Activated CD8-positive, alpha-beta T cell treated with anti-CD3 and anti-CD28 coated beads for 36 hours (primary cell): ENCODE measurements at regions not wholly inside any gene's neighbourhood (a gene's known extent, or its start where the extent isn't known, plus 50 kb on each side); places are given as distances from the start of the nearest gene placed in this dataset.

Experiments
- ATAC-seq: fragments of 200-7000 bp; cut with Tn5 transposase; one replicate; pipeline ENCODE4 v1.10.0; 2021; ENCODE audit warnings: mild to moderate bottlenecking, moderate library complexity
- CTCF ChIA-PET: fragments of 350-600 bp; sonication (Branson Sonifier 250); formaldehyde crosslinking; loops from one replicate; lab custom pipeline; 2021; ENCODE audit warnings: antibody characterized with exemption; lab: Charles Lee
- POLR2A ChIA-PET: fragments of 350-600 bp; sonication (Branson Sonifier 250); formaldehyde crosslinking; loops from one replicate; lab custom pipeline; 2021; ENCODE audit warnings: antibody characterized with exemption; lab: Charles Lee
- DNase-seq: peaks from one replicate; pipeline ENCODE4 v3.0.0-alpha.2; 2020
- H3K27ac Mint-ChIP-seq: one replicate; pipeline ENCODE4 v1.8.0; 2021; ENCODE audit warnings: mild to moderate bottlenecking, mixed read lengths
- H3K27me3 Mint-ChIP-seq: one replicate; pipeline ENCODE4 v1.8.0; 2021; ENCODE audit warnings: mixed read lengths
- H3K36me3 Mint-ChIP-seq: one replicate; pipeline ENCODE4 v1.8.0; 2021; ENCODE audit warnings: low read depth, mixed read lengths
- H3K4me1 Mint-ChIP-seq: one replicate; pipeline ENCODE4 v1.8.0; 2021; ENCODE audit warnings: low read depth, mixed read lengths
- H3K4me3 Mint-ChIP-seq: one replicate; pipeline ENCODE4 v1.8.0; 2021; ENCODE audit warnings: mild to moderate bottlenecking, moderate library complexity, mixed read lengths
- H3K9me3 Mint-ChIP-seq: one replicate; pipeline ENCODE4 v1.8.0; 2021; ENCODE audit warnings: mixed read lengths
- intact Hi-C: fragments of 100-400 bp; cut with micrococcal nuclease; formaldehyde crosslinking; loops from one replicate; pipeline ENCODE4 v1.10.0; 2022
- TF ChIP-seq, protein P1 (sequence below): fragments of 200-600 bp; IDR thresholded peaks from one replicate; pipeline ENCODE4 v1.8.0; 2022; ENCODE audit warnings: antibody characterized with exemption, mild to moderate bottlenecking

DNA sequence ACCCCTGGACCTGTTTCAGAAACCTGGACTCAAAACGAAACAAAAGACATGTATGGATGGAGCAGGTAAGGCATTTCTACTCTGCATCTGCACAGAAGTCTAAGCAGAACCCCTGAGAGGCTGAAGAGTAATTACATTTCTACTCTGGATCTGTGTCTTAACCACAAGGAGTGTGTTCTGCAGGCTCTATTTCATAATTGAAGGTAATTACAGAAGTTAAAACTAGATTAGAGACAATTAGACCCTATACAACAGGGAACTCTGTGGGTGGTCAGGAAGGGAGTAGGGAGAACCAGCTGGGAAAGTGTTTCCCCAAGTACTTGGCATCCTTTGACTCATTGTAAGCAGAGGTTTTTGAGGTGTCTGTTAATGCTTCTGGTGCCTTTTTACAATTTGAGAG, 69.8 kb downstream of the IGSF1 start:
- POLR2A ChIA-PET = no interaction called here
- no peaks in the 10 kb centered on the region for H3K9me3 Mint-ChIP-seq

DNA sequence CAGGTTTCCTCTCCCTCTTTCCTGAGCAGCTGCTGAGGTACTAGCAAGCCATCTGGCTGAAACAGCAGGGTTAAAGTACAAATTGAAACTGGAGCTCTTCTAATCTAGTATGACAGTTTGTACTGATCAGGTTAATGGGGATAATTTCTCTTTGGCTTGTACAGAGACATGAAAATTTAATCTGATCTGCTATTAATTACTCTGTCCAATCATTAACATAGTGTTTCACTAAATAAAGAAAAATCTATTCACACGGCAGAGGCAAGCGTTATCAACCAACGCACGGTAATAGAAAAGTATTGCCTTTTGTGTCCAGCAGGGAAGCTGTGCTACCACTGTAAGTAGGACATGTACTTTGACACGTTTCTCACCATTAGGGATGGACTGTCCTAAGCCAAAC, 71.1 kb downstream of the IGSF1 start:
- Mint-ChIP-seq H3K9me3 (no peaks in the 10 kb centered on the region), H3K27ac (no peak overlapping the region), H3K4me1 (no peaks in the 10 kb centered on the region), H3K4me3 (no peak overlapping the region), H3K27me3 (peaks cover 2% of the 10 kb centered on the region), H3K36me3 (no peaks in the 10 kb centered on the region)
- POLR2A ChIA-PET = interaction anchor here (0.5 kb wide), 1 partner anchor 271 kb away, joined by 3 read pairs; no protein-coding TSS in a partner anchor
- CTCF ChIA-PET = no interaction called here
- TF ChIP-seq, protein P1, sequence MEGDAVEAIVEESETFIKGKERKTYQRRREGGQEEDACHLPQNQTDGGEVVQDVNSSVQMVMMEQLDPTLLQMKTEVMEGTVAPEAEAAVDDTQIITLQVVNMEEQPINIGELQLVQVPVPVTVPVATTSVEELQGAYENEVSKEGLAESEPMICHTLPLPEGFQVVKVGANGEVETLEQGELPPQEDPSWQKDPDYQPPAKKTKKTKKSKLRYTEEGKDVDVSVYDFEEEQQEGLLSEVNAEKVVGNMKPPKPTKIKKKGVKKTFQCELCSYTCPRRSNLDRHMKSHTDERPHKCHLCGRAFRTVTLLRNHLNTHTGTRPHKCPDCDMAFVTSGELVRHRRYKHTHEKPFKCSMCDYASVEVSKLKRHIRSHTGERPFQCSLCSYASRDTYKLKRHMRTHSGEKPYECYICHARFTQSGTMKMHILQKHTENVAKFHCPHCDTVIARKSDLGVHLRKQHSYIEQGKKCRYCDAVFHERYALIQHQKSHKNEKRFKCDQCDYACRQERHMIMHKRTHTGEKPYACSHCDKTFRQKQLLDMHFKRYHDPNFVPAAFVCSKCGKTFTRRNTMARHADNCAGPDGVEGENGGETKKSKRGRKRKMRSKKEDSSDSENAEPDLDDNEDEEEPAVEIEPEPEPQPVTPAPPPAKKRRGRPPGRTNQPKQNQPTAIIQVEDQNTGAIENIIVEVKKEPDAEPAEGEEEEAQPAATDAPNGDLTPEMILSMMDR = no peak
- ATAC-seq (no peak), DNase-seq (no peak)
- intact Hi-C loops = no loop called here

More for the DNA sequence above, 69.8 kb downstream of the IGSF1 start:
- DNase-seq = no peak
- Mint-ChIP-seq H3K27ac (no peak overlapping the region), H3K4me3 (no peak overlapping the region), H3K4me1 (no peaks in the 10 kb centered on the region), H3K36me3 (no peaks in the 10 kb centered on the region), H3K27me3 (no peaks in the 10 kb centered on the region)
- TF ChIP-seq, protein P1 = no peak
- ATAC-seq = no peak
- CTCF ChIA-PET = no interaction called here
- intact Hi-C loops = no loop called here

DNA sequence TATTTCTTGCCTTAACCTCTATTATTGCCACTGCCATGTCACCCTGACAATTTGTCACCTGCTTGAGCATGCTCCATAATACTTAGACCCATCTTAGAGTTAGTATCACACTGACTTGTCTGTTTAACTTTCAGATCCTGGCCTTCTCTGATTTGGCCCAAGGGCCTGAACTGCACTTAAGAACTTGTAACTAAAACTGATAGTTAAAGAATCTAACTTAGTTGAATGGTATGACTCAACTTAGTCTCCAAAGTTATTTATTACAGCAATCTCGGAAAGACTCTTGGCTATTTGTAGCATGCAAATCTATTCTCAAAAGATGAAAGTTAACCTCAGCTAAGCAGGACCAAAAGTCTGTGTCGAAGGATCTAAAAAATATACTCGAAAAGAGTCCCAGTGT, 72.3 kb downstream of the IGSF1 start:
- Mint-ChIP-seq H3K36me3 (no peaks in the 10 kb centered on the region), H3K4me3 (no peak overlapping the region), H3K9me3 (no peaks in the 10 kb centered on the region), H3K4me1 (no peaks in the 10 kb centered on the region), H3K27ac (no peak overlapping the region), H3K27me3 (peaks cover 2% of the 10 kb centered on the region)
- no peak for ATAC-seq
- intact Hi-C loops = no loop called here
- ChIA-PET POLR2A (no interaction called here), CTCF (no interaction called here)
- TF ChIP-seq, protein P1 = no peak
- no peak for DNase-seq

DNA sequence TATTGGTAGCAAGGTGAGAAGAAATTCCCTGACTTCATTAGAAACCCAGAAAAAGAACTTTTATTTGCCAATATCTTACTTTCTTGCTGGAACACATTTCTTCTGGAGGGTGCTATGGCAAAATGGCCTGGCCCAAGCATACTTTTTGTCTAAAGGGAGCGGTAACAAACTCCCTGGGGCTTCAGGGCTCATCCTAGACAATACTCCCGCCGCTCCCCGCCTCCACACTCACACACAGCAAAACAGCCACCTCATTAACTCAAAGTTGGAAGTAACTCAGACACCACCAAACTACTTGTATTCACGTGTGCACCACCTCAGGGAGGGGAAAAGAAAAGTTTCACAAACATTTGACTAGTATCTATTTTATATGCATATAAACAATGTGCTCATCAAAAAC, 75.7 kb downstream of the IGSF1 start:
- Mint-ChIP-seq H3K4me3 (no peak overlapping the region), H3K4me1 (no peaks in the 10 kb centered on the region), H3K27me3 (peaks cover 4% of the 10 kb centered on the region), H3K9me3 (no peaks in the 10 kb centered on the region), H3K36me3 (no peaks in the 10 kb centered on the region), H3K27ac (no peak overlapping the region)
- DNase-seq (no peak), ATAC-seq (no peak)
- ChIA-PET POLR2A (no interaction called here), CTCF (no interaction called here)
- intact Hi-C loops = no loop called here
- TF ChIP-seq, protein P1 = no peak

DNA sequence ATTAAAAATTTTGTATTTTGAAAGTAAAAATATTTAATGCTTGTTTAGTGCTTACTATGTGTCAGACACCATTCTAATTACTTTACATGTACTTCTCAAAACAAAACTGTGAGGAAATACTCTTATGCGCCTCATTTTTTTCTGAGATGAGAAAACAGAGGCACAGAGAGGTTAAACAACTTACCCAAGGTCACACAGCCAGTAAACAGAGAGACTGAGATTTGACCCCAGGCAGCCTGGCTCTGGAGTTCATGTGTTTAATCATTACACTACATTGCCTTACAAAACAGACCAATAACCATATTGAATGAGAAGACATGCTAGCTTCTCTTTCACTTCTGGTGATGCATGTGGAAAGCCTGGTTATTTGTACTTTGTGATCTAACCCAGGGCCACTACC, 86.3 kb downstream of the IGSF1 start:
- ATAC-seq (no peak), DNase-seq (no peak)
- intact Hi-C loops = no loop called here
- H3K4me3 Mint-ChIP-seq = no peak overlapping the region
- POLR2A ChIA-PET = no interaction called here
- no peaks in the 10 kb centered on the region for H3K4me1 Mint-ChIP-seq
- peaks cover 3% of the 10 kb centered on the region for H3K27me3 Mint-ChIP-seq
- H3K9me3 Mint-ChIP-seq = no peaks in the 10 kb centered on the region
- CTCF ChIA-PET = no interaction called here
- H3K27ac Mint-ChIP-seq = no peak overlapping the region
- no peaks in the 10 kb centered on the region for H3K36me3 Mint-ChIP-seq
- TF ChIP-seq, protein P1 = no peak
